Smooth muscle cell of the brain vasculature (primary cell): ENCODE measurements at regions not wholly inside any gene's neighbourhood (a gene's known extent, or its start where the extent isn't known, plus 50 kb on each side); places are given as distances from the start of the nearest gene placed in this dataset.
"Not testable (repeated sequence)": the region's sequence is repeated elsewhere in the genome, so short reads cannot be mapped to it uniquely, and the experiment has no call there.

Source experiments
- DNase-seq: peaks from one replicate; pipeline ENCODE4 v3.0.0-alpha.2; 2012; ENCODE audit warnings: low read depth, low spot score

DNA sequence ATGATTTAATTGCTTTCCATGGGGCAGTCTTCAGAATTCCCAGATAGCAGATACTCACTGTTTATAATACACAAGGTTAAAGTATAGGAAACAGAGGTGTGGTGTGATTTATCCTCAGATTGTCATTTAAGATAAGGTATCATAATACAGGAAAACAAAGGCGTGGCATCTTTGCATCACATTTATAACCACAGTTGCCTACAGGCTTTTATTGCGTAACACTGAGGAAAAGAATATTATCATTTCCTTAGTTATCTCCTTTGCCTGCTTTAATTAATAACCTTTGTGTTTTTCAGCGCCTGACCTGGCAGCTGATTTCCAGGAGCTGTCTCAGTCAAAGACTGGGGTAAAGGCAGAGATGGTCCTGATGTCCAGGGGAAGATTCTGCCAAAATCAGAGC, 68.8 kb downstream of the SSX7 start:
- no peak for DNase-seq

DNA sequence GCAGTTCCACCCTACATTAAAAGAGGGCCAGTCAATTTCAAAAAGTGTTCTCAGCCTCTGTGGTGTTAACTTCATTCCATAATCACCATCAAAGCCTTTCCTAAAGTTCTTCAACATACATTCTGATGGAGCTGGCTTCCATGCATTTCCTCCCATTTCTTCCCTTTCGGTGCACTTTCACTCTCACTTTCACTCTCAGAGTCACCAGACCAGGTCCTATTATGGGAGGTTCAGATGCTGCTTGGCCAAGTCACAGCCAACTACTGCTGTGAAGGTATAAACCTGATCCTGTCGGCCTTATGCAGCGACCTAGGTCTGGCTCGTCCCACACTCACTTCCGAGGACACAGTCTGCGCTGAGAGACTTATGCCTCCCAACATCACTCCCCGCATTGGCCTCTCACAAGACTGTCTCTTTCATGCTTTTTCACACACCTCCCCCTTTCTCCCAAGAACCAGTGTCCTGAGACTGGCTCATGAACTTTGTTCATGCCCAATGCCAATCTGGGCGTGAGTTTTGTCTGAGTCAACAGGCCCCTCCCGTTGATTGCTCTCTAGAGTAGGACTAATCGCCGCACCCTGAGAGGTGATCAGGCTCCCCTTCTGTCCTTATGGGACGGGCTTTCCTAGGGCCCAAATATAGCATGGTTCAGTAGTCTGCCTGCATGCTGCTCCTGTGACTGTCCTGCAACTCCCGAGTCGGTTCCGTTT, 60.8 kb upstream of the XAGE1B start:
- DNase-seq, result no peak

DNA sequence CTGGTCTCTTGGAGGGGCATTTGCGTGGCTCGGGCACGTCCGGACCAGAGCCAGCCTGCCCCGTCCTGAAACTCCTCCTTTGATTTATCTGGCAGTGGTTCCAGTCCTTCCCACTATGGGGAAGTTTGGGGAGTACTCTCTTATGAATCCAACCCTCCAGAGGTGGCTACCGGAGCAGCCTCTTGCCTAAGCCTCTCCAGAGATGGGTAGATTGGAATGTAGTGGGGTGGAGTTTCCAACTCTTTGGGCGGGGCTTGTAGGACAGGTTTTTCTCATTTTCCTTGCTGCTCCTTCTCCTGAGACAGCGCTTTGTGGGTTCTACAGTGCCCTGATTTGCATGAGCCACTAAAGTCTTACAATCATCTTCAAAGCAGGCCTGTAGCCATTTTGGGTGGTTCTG, 60.1 kb upstream of the XAGE1B start:
- DNase-seq, result no peak

DNA sequence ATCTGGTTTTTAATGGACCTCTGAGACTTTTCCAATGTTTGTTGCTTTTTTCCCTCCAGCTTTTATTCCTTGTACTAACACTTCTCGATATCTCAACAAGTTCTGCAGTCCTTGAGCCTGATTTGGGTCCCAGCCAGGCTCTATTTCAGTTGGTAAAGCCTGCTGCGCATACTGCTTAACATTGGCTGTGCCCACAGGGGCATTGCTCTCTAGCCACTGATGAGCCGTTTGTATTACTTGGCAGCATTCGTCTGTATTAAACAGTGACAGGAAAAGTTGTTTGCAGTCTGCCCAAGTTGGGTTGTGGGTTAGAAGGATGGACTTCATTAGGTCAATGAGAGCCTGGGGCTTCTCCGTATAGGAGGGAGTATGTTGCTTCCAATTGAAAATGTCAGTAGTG, 59.6 kb upstream of the XAGE1B start:
- no peak for DNase-seq

DNA sequence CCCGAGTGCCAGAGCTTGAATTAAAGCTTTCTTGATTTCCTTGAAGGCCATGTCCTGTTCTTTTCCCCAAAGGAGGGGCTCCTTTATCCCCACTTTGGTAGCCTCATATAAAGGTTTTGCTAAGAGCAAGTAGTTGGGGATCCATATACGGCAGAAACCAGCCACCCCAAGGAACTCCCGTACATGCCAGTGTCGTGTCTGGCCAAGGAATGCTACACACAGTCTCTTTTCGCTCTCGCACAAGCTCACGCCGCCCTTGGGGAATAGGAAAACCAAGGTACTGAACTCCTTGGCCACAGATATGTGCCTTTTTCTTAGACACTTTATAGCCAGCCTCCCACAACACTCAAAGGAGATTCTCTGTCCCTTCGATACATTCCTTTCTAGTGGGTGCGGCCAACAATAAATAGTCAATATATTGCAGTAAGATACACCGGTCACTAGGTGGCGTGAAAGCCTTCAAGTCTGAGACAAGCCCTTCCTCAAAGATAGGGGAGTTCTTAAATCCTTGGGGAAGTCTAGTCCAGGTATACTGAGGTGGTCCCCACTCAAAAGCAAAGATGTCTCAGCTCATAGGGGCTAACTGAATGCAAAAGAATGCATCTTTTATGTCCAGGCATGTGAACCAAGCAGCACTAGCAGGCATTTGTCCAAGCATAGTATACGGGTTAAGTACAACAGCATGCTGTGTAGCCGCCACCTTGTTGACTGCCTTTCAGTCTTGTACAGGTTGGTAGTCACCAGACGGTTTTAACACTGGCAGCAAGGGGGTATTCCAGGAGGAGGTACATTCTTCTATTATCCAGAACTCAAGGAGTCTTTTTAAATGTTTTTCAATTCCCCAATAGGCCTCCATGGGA, 57.8 kb upstream of the XAGE1B start:
- DNase-seq, result peak; percentile 31

DNA sequence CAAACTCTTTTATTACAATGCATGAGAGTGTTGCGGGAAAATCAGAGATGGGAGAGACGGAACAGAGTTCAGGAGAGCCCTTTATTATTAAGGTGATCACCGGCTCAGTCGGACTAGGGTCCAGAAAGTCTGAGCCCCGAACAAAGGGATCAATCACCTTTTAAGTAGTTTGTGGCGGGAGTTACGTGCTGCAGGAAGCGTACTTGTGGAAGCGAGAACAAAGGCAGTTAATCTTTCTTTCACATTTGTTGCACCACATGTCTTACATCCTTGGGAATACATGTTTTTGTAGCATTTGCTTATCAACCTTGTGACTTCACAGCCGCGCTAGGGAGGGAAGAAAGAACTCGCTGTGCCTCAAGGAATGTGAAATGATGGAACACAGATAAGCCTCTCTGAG, 51.3 kb upstream of the XAGE1B start:
- not testable (repeated sequence) for DNase-seq
